ENCODE measurements at regions not wholly inside any gene's neighbourhood (a gene's known extent, or its start where the extent isn't known, plus 50 kb on each side); places are given as distances from the start of the nearest gene placed in this dataset.

- whole genome bisulfite sequencing, 2 donors, result 86 to 91% methylated on average over 1 of the region's 1 CpG
- intact Hi-C loops (cut with DNase I), result no loop called here
Measured at GRCh38 chr3:5466717-5467116, 279.2 kb downstream of the EDEM1 start.

GRCh38 chr3:5473471-5473870, 286.0 kb downstream of the EDEM1 start:
- H3K27me3 ChIP-seq, result no peaks in the 10 kb centered on the region
- TF ChIP-seq EP300 (IDR thresholded peaks at IDR 0.05) (no peak), POLR2AphosphoS5 (IDR thresholded peaks at IDR 0.05) (no peak), POLR2A (IDR thresholded peaks at IDR 0.05) (no peak), CTCF (IDR thresholded peaks at IDR 0.05) (no peak)
- DNase-seq, result no peak
- H3K4me3 ChIP-seq, result no peak overlapping the region
- no peaks in the 10 kb centered on the region for H3K36me3 ChIP-seq
- no peaks in the 10 kb centered on the region for H3K9me3 ChIP-seq
- no peak overlapping the region for H3K27ac ChIP-seq
- 87 to 90% methylated on average over 1 of the region's 1 CpG for WGBS, 2 donors
- intact Hi-C loops (cut with DNase I), result no loop called here
- no peaks in the 10 kb centered on the region for H3K4me1 ChIP-seq

More at GRCh38 chr3:5466717-5467116, 279.2 kb downstream of the EDEM1 start:
- no peak for TF ChIP-seq POLR2AphosphoS5 (IDR thresholded peaks at IDR 0.05)
- no peak for TF ChIP-seq CTCF (IDR thresholded peaks at IDR 0.05)
- TF ChIP-seq EP300 (IDR thresholded peaks at IDR 0.05), result no peak
- no peak for TF ChIP-seq POLR2A (IDR thresholded peaks at IDR 0.05)
- Histone ChIP-seq H3K4me3 (no peak overlapping the region), H3K36me3 (no peaks in the 10 kb centered on the region), H3K4me1 (no peaks in the 10 kb centered on the region), H3K27me3 (no peaks in the 10 kb centered on the region), H3K9me3 (no peaks in the 10 kb centered on the region), H3K27ac (no peak overlapping the region)
- DNase-seq, result no peak

GRCh38 chr3:5476403-5476802, 288.9 kb downstream of the EDEM1 start:
- Histone ChIP-seq H3K4me3 (no peak overlapping the region), H3K27ac (no peak overlapping the region), H3K9me3 (no peaks in the 10 kb centered on the region), H3K36me3 (no peaks in the 10 kb centered on the region), H3K4me1 (no peaks in the 10 kb centered on the region), H3K27me3 (no peaks in the 10 kb centered on the region)
- DNase-seq, result no peak
- intact Hi-C loops (cut with DNase I), result no loop called here
- 80 to 87% methylated on average over 2 of the region's 2 CpGs for WGBS, 2 donors
- TF ChIP-seq EP300 (IDR thresholded peaks at IDR 0.05) (no peak), CTCF (IDR thresholded peaks at IDR 0.05) (no peak), POLR2AphosphoS5 (IDR thresholded peaks at IDR 0.05) (no peak), POLR2A (IDR thresholded peaks at IDR 0.05) (no peak)

- no peaks in the 10 kb centered on the region for H3K36me3 ChIP-seq
- no peaks in the 10 kb centered on the region for H3K27me3 ChIP-seq
- no peaks in the 10 kb centered on the region for H3K4me1 ChIP-seq
- intact Hi-C loops (cut with DNase I), result no loop called here
- no peaks in the 10 kb centered on the region for H3K9me3 ChIP-seq
- H3K27ac ChIP-seq, result no peak overlapping the region
- DNase-seq, result no peak
- TF ChIP-seq POLR2AphosphoS5 (IDR thresholded peaks at IDR 0.05), result no peak
- TF ChIP-seq EP300 (IDR thresholded peaks at IDR 0.05), result no peak
- no peak for TF ChIP-seq POLR2A (IDR thresholded peaks at IDR 0.05)
- no peak for TF ChIP-seq CTCF (IDR thresholded peaks at IDR 0.05)
- 87 to 94% methylated on average over 2 of the region's 2 CpGs for WGBS, 2 donors
- no peak overlapping the region for H3K4me3 ChIP-seq
Measured at GRCh38 chr3:5479229-5479799, 291.8 kb downstream of the EDEM1 start.

GRCh38 chr3:5480190-5480589, 292.7 kb downstream of the EDEM1 start:
- Histone ChIP-seq H3K27ac (no peak overlapping the region), H3K36me3 (no peaks in the 10 kb centered on the region), H3K9me3 (no peaks in the 10 kb centered on the region), H3K4me3 (no peak overlapping the region), H3K27me3 (no peaks in the 10 kb centered on the region), H3K4me1 (no peaks in the 10 kb centered on the region)
- no peak for TF ChIP-seq CTCF (IDR thresholded peaks at IDR 0.05)
- TF ChIP-seq POLR2A (IDR thresholded peaks at IDR 0.05), result no peak
- TF ChIP-seq POLR2AphosphoS5 (IDR thresholded peaks at IDR 0.05), result no peak
- TF ChIP-seq EP300 (IDR thresholded peaks at IDR 0.05), result no peak
- DNase-seq, result no peak
- 30 to 76% methylated on average over 8 of the region's 8 CpGs for WGBS, 2 donors
- intact Hi-C loops (cut with DNase I), result no loop called here
